HepG2 (cell line): ENCODE measurements at regions not wholly inside any gene's neighbourhood (a gene's known extent, or its start where the extent isn't known, plus 50 kb on each side); places are given as distances from the start of the nearest gene placed in this dataset.

Experiments
- ARHGAP35 ChIP-seq: sonication (generic); formaldehyde crosslinking; IDR thresholded peaks from 2 replicates; pipeline ENCODE4 v1.9.0; 2022; ENCODE audit warnings: mild to moderate bottlenecking, inconsistent platforms, moderate library complexity, missing genetic modification reagents, borderline replicate concordance
- CBX2 ChIP-seq, 2 experiments: fragments of 200-600 bp in 1 of 2; sonication (generic); formaldehyde crosslinking in 1 of 2; IDR thresholded peaks; 2 replicates each; pipeline versions ENCODE4 v1.7.0 to v1.8.1; 2018 to 2022; ENCODE audit warnings: low read depth in 2 of 2, low read length in 1 of 2, mild to moderate bottlenecking in 1 of 2, missing genetic modification reagents in 1 of 2
- EEA1 ChIP-seq: sonication (generic); formaldehyde crosslinking; IDR thresholded peaks from 2 replicates; pipeline ENCODE4 v1.5.1; 2020; ENCODE audit warnings: mild to moderate bottlenecking, missing genetic modification reagents, borderline replicate concordance
- EZH2 ChIP-seq: conservative IDR thresholded peaks from 2 replicates; pipeline ENCODE4 v1.6.1; 2012; ENCODE audit warnings: mild to moderate bottlenecking, low read depth, low read length, moderate library complexity
- MED13 ChIP-seq: sonication (generic); formaldehyde crosslinking; IDR thresholded peaks from 2 replicates; pipeline ENCODE4 v1.5.0; 2020; ENCODE audit warnings: missing genetic modification reagents
- POGZ ChIP-seq: sonication (generic); formaldehyde crosslinking; IDR thresholded peaks from 2 replicates; pipeline ENCODE4 v1.4.0; 2020; ENCODE audit warnings: mild to moderate bottlenecking, missing genetic modification reagents
- PRMT3 ChIP-seq: sonication (generic); formaldehyde crosslinking; IDR thresholded peaks from 2 replicates; pipeline ENCODE4 v1.8.1; 2022; ENCODE audit warnings: low read depth, mild to moderate bottlenecking, moderate library complexity, missing genetic modification reagents, borderline replicate concordance
- SP2 ChIP-seq: sonication (generic); formaldehyde crosslinking; IDR thresholded peaks from 2 replicates; pipeline ENCODE4 v1.5.1; 2020; ENCODE audit warnings: mild to moderate bottlenecking, missing genetic modification reagents
- ZBTB7A ChIP-seq: sonication (generic); formaldehyde crosslinking; IDR thresholded peaks from 2 replicates; pipeline ENCODE4 v1.8.0; 2022; ENCODE audit warnings: mild to moderate bottlenecking, missing genetic modification reagents
- ZNF274 ChIP-seq: sonication (generic); formaldehyde crosslinking; IDR thresholded peaks from 2 replicates; pipeline ENCODE4 v1.5.1; 2020; ENCODE audit warnings: mild to moderate bottlenecking, missing genetic modification reagents
- ZNF629 ChIP-seq: sonication (generic); formaldehyde crosslinking; conservative IDR thresholded peaks from 2 replicates; pipeline ENCODE4 v1.5.0; 2020; ENCODE audit warnings: missing genetic modification reagents
- ZNF670 ChIP-seq: sonication (generic); formaldehyde crosslinking; IDR thresholded peaks from 2 replicates; pipeline ENCODE4 v1.8.0; 2022; ENCODE audit warnings: mild to moderate bottlenecking, missing genetic modification reagents, borderline replicate concordance
- TF ChIP-seq, protein P1 (sequence below): sonication (generic); formaldehyde crosslinking; IDR thresholded peaks from 2 replicates; pipeline ENCODE4 v1.5.0; 2020; ENCODE audit warnings: mild to moderate bottlenecking, missing genetic modification reagents, moderate library complexity
- TF ChIP-seq, protein P2 (sequence below): sonication (generic); formaldehyde crosslinking; IDR thresholded peaks from one replicate; pipeline ENCODE4 v1.5.1; 2020; ENCODE audit warnings: mild to moderate bottlenecking, missing genetic modification reagents; ENCODE audit errors: not compliant biosample characterization

DNA sequence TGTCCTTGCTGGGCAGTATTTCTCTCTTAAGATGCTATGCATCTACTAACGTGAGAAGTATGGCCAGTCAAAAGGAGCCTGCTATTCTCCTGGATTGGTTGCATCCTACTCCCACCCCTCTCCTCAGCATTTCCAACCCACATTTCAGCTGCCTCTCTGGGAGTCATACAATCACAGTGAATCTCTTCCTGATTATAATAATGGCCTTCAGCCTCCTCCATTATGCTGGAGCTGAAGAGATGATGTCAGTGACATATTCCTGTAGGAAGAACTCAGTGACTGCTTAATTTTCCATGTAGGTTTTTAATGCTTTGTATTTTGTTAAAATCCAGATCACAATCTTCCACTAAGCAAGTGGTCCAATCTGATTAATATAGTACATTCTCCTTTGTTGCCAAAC lies 82.7 kb upstream of the SUCLG2 start:
- TF ChIP-seq, protein P1, sequence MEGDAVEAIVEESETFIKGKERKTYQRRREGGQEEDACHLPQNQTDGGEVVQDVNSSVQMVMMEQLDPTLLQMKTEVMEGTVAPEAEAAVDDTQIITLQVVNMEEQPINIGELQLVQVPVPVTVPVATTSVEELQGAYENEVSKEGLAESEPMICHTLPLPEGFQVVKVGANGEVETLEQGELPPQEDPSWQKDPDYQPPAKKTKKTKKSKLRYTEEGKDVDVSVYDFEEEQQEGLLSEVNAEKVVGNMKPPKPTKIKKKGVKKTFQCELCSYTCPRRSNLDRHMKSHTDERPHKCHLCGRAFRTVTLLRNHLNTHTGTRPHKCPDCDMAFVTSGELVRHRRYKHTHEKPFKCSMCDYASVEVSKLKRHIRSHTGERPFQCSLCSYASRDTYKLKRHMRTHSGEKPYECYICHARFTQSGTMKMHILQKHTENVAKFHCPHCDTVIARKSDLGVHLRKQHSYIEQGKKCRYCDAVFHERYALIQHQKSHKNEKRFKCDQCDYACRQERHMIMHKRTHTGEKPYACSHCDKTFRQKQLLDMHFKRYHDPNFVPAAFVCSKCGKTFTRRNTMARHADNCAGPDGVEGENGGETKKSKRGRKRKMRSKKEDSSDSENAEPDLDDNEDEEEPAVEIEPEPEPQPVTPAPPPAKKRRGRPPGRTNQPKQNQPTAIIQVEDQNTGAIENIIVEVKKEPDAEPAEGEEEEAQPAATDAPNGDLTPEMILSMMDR (CRISPR knock-in tag) = no peak
- TF ChIP-seq ZNF670 (CRISPR knock-in tag) (no peak), ZBTB7A (no peak), MED13 (no peak), EZH2 (no peak), POGZ (CRISPR knock-in tag) (no peak), ZNF629 (CRISPR knock-in tag) (no peak), ZNF274 (CRISPR knock-in tag) (no peak), EEA1 (CRISPR knock-in tag) (no peak), ARHGAP35 (CRISPR knock-in tag) (no peak), CBX2 (IDR thresholded peaks at IDR 0.05; ENCODE audit: low read depth, low read length) (no peak), CBX2 (CRISPR knock-in tag; IDR thresholded peaks at IDR 0.05; ENCODE audit: low read depth) (no peak), SP2 (CRISPR knock-in tag) (no peak), PRMT3 (CRISPR knock-in tag) (no peak)
- TF ChIP-seq, protein P2, sequence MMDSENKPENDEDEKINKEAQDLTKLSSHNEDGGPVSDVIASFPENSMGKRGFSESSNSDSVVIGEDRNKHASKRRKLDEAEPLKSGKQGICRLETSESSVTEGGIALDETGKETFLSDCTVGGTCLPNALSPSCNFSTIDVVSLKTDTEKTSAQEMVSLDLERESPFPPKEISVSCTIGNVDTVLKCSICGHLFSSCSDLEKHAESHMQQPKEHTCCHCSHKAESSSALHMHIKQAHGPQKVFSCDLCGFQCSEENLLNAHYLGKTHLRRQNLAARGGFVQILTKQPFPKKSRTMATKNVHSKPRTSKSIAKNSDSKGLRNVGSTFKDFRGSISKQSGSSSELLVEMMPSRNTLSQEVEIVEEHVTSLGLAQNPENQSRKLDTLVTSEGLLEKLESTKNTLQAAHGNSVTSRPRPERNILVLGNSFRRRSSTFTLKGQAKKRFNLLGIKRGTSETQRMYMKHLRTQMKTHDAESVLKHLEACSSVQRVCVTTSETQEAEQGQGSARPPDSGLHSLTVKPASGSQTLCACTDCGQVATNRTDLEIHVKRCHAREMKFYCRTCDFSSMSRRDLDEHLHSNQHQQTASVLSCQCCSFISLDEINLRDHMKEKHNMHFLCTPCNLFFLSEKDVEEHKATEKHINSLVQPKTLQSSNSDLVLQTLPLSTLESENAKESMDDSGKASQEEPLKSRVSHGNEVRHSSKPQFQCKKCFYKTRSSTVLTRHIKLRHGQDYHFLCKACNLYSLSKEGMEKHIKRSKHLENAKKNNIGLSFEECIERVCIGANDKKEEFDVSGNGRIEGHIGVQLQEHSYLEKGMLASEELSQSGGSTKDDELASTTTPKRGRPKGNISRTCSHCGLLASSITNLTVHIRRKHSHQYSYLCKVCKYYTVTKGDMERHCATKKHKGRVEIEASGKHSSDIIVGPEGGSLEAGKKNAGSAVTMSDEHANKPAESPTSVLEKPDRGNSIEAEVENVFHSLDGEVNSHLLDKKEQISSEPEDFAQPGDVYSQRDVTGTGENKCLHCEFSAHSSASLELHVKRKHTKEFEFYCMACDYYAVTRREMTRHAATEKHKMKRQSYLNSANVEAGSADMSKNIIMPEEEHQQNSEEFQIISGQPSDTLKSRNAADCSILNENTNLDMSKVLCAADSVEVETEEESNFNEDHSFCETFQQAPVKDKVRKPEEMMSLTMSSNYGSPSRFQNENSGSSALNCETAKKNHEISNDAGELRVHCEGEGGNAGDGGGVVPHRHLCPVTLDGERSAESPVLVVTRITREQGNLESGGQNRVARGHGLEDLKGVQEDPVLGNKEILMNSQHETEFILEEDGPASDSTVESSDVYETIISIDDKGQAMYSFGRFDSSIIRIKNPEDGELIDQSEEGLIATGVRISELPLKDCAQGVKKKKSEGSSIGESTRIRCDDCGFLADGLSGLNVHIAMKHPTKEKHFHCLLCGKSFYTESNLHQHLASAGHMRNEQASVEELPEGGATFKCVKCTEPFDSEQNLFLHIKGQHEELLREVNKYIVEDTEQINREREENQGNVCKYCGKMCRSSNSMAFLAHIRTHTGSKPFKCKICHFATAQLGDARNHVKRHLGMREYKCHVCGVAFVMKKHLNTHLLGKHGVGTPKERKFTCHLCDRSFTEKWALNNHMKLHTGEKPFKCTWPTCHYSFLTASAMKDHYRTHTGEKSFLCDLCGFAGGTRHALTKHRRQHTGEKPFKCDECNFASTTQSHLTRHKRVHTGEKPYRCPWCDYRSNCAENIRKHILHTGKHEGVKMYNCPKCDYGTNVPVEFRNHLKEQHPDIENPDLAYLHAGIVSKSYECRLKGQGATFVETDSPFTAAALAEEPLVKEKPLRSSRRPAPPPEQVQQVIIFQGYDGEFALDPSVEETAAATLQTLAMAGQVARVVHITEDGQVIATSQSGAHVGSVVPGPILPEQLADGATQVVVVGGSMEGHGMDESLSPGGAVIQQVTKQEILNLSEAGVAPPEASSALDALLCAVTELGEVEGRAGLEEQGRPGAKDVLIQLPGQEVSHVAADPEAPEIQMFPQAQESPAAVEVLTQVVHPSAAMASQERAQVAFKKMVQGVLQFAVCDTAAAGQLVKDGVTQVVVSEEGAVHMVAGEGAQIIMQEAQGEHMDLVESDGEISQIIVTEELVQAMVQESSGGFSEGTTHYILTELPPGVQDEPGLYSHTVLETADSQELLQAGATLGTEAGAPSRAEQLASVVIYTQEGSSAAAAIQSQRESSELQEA (CRISPR knock-in tag) = no peak
